ENCODE measurements at regions not wholly inside any gene's neighbourhood (a gene's known extent, or its start where the extent isn't known, plus 50 kb on each side); places are given as distances from the start of the nearest gene placed in this dataset.
"Not testable (repeated sequence)": the region's sequence is repeated elsewhere in the genome, so short reads cannot be mapped to it uniquely, and the experiment has no call there.

DNA sequence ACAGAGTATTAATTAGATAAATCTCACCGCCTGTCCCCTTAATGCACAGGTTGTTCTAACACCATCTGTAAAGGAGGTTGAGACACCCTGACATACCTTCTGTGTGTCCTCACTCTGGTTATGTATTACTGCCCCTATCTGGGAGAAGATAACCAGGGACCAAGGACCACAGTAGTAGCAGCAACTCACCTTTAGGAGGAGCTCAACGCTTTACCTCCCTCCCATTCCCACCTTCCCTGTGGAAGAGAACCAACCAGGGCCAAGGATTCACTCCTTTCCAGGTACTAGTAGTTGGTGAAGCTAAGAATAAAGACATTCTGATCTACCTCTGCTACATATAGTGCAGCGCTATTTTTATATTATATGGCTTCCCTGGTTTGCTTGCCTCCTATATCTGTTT lies 232.6 kb downstream of the MEX3B start:
- DNase-seq, result no peak

DNA sequence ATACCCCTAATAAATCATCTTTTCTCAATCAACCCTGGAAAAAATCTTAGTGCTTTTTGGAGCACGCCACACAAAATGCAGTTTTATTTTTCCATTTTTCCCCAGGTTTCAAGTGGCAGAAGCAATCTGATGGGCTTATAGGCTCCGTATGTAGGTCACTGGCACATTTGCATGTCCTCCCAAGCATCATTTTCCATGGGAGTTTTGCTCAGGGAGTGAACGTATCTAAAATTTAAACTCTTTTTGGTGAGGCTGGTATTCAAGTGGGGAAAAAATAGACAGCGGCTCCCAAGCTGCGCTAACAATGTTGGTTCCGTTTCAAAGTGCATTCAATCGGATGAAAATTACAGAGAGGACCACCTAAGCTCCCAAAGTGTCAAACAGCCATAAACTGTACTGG lies 233.4 kb downstream of the MEX3B start:
- DNase-seq, result no peak

DNA sequence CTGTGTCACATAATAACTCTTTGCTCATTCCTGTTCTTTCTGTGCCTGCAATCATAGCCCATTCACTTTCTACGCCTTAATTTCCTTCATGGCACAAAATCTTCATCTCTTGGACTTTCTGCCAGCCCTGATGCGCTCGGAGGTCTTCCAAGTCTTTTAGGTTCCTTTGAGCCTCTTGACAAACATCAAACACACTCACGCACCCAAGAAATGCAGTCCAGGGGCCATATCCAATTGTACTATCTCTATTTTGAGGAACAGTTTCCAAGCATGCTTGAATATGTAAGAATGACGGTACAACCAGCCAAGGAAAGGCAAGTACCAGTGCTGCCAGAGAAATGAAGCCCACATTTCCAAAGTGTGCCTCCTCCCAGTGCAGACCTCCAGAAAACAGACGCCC lies 234.1 kb downstream of the MEX3B start:
- no peak for DNase-seq

DNA sequence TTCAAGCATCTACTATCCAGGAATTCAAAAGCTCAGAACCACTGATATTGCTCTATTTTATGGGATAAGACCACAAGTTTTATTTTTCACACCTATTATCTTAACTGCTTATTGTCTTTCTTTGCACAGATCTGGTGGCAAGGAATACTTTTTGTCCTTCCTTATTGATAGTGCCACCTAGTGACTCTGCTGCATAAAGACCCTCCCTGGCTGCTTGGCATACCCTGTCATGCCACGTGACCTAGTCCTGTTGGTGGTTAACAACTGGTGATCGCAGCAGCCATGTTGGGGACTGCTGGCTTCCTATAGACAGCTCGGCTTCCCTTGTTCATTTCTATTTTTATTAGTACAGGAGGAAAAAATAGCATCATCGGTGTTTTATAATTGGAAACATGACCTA lies 236.3 kb downstream of the MEX3B start:
- DNase-seq, result peak; percentile 62

DNA sequence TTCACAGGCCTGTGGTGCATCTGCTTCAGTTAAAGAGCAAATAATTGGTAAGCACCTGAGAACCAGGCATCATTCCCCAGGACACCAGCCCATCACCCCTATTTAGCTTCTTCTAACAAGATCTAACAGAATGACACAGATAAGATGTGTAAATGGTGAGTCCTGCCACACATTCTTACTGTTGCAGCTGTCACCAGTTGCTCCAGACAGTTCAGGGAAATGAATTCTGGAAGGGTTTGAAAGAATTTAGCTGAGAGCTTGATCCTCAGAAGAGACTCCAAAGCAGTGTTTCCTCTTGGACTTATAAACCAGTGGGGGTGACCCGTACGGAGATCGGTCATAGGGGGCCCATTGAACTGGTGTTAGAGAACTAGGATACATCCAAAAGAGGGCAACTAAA lies 238.0 kb downstream of the MEX3B start:
- DNase-seq, result no peak

DNA sequence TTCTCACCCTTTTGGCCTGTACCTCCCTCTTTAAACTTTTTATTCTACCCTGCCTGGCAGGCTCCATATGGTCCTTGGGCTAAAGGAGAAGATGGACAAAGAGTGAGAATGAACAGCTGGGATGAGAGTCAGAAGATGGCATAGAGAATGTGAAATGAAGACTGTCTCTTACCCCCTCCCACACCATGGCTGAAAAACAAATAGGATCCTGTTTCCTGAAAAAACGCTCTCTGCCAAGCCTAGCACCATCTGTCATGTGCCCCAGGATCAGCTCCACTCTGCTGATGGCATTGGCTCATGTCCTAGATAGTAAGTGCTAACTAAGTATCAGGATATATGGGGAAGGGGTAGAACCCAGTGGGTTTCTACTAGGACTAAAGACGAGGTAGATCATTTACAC lies 238.6 kb downstream of the MEX3B start:
- DNase-seq, result no peak

DNA sequence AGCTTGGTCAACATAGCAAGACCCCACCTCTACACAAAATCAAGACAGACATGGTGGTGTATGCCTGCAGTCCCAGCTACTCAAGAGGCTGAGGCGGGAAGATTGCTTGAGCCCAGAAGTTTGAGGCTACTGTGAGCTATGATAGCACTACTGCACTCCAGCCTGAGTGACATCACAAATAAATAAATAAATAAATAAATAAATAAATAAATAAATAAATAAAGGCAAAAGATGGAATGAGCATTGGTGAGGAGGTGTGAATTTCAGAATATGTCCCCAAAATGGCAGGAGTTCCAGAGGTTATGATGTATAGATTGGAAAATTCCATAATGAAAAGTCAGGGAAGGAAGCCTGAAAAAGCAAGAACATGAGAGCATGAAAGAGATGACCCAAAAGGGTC lies 249.9 kb downstream of the MEX3B start:
- no peak for DNase-seq

DNA sequence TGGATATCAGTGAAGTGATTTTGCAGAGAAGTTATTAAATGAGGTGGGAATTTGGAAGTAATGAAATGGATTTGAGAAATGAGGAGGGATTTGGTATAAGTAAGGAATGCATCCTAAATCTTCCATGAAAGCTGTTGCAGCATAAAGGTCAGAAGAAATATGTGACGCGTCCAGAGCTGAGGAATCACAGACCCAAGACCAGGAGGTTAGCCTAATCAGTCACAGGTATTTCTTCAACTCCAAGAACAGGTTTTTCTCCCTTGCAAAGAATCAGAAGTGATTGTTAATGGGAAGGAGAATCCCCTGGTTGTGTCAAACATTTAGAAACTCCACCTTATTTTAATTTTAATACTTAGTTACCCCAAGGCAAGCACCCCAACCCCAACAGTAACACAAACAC lies 253.2 kb downstream of the MEX3B start:
- DNase-seq, result no peak

DNA sequence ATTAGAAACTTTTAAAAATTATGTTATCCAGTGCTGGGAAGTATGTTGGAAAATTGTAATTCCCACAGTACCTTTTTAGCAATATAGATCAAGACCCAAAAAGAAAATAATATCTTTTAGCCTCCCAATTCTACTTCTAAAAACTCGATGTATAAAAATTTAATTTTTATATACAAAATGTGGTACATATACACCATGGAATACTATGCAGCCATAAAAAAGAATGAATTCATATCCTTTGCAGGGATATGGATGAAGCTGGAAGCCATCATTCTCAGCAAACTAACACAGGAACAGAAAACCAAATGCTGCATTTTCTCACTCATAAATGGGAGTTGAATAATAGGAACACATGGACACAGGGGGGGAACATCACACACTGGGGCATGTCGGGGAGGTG lies 254.5 kb downstream of the MEX3B start:
- not testable (repeated sequence) for DNase-seq

DNA sequence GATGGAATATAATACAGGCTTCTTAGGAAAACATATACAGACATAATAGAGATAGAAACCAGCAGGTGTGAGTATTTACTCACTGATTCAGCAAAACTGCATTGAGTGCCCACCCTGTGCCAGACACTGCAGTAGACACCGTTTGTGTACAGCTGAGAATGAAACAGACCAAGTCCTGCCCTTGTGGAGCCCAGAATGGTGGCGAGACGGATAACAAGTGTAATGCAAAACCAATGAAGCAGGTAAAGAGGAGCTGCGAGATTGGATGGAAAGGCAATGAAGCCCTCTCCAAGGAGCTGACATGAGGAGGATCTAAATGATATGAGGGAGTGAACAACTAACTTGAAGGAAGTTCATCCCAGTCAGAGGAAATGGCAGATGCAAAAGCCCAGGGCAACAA lies 256.4 kb downstream of the MEX3B start:
- DNase-seq, result no peak

DNA sequence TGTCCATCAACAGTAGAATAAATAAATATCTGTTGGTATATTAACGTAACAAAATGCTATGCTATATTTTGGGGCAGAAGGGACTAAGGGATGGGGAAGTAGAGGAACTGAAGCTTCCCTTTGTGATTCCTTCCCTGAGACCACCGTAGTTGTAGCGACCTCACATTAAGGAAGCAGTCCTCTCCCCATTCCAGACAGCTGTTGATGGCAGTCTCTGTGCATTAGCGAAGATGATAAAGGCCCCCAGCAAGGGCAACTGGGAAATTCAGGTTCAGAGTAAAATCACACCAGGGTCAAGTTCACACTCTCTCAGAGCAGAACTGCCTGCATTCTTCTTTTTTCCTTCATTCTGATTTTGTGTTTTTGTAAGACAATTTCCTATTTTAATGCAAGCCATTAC lies 259.0 kb downstream of the MEX3B start:
- no peak for DNase-seq

DNA sequence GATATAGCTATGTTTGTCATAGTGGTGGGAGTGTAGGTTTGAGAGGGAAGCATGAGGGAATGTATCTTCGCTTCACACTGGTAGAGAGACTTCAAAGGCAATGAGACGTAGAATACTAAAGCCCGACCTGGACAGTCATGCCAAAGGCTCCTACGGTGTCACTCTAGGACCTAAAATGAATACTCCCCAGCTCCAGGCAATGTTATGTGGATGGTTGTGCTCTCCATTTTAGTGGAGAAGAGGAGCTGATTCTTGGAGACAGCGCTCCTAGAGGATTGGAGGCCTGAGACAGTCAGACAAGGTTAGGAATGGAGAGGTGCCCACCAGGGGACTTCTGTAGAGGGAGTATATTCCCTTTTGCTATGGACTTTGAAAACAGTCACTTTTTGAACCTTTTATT lies 260.1 kb downstream of the MEX3B start:
- DNase-seq, result no peak

DNA sequence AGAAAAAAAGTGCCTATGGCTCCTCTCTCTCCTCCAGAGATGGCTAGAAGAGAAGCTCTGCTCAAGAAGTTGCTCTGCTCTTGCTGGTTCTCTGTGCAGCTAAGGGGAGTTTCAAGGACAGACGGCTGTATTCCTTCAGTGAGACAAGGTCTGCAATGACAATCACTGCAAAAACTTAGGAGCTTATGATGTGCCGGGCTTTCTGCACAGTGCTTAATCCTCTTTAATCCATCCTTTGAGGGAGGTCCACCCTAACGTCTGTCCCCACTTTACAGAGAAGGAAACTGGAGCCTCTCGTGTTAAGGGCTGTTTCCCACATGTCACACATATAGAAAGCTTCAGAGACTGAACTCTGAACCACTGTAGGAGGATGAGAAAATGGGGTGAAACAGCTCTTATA lies 260.6 kb downstream of the MEX3B start:
- no peak for DNase-seq

DNA sequence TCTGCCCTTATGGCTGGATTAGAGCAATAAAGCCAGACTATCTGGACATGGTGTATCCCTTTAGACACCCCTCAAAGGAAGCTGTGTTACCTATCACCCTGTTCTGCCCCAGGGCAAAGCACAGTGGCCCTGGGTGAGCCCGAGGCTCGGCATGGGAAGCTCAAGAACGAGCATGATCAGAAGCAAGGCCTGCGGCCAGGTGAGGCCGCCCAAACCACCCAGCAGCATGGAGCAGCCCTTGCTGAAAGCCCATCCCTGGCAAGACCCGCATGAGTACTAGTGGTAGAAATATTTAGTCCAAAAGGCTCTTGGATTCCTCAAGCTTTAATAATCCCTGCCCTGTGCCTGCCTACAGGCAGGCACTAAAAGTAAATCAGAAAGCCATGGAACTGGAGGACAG lies 261.1 kb downstream of the MEX3B start:
- no peak for DNase-seq

DNA sequence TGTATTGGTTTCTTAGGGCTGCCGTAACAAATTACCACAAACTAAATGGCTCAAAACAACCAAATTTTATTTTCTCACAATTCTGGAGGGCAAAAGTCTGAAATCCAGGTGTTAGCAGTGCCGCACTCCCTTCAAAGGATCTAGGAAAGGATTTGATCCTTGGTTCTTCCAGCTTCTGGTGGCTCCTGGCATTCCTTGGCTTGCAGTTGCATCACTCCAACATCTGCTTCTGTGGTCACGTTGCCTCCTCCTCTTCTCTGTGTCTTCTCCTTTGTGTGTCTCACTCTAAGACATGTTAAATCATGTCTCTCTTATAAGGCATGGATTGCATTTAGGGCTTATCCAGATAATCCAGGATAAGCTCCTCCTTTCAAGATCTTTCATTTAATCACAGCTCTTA lies 262.2 kb downstream of the MEX3B start:
- no peak for DNase-seq

DNA sequence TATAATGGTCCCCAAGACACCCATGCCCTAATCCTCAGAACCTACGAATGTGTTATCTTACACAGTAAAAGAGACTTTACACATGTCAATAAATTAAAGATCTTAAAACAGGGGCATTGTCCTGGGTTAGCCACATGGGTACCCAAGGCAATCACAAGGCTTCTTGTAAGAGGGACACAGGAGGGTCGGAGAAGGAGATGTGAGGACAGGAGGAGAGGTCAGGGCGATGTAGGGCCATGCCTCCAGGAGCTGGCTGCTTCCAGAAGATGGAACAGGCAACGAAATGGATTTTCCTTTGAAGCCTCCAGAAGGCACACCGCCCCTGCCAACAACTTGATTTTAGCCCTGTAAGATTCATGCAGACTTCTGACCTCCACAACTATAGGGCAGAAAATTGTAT lies 262.7 kb downstream of the MEX3B start:
- DNase-seq, result no peak

DNA sequence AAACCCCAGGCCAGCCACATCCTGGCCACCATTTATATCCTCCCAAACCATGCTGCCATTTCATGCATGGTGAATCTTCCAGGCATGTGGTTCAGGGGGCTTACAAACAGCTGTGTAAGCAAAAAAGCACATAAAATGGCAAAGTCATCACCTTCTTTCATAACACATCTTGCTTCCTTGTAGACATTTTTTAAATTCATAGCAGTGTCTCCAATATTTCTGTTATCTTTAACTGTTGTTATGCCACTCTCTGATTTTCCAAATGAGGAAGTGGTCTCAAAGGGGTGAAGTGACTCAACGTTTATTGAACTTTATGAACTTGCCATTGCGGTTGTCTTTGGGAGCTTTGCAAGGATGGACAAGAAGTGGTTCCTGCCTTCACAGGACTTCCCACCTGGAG lies 264.4 kb downstream of the MEX3B start:
- DNase-seq, result no peak

DNA sequence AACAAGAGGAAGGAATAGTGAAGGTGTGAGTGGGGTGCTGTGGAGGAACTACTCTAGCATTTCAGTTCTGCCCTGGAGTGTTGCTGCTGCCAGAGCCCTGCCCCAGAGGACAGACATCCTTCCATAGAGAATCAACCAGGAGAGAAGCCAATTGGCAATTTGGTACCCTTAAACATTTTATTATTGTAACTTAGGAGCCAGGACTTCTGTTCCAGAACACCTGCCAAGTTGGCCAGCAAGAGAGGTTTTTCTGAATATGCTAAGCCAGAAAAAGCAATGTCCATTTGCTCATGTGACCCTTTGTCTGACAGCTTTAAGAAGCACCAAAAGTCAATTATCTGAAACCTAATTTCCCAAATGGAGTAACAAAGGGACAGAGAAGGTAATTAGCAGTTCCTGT lies 264.9 kb downstream of the MEX3B start:
- no peak for DNase-seq

DNA sequence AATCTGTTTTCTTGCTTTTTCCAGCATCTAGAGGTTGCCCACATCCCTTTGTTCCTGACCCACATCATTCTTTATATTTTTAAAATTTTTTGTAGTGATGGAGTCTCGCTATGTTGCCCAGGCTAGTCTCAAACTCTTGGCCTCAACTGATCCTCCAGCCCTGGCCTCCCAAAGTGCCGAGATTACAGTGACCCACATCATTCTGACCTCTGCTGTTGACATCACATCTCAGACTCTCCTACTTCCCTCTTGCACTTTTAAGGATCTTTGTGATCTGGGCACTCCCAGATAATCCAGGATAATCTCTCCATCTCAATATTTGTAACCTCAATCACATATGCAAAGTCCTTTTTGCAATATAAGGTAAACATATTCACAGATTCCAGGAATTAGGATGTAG lies 266.6 kb downstream of the MEX3B start:
- no peak for DNase-seq

DNA sequence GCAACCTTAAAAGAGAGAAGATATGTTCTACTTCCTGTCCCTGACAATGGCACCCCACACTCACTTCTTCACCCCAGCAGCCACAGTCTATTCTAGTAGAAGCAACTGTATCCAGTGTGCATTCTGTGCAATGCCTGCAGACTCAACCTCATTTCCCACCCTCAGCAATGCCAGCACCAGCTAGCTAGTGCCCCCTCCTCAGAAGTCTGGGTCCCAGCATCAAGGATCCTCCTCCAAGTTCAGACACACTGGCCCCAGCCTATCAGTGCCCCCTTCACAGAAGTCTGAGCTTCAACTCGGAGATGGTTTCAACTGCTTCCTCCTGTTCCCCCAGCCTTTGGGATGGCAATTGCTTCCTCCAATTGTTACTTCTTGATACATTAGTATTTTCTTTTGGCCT lies 268.3 kb downstream of the MEX3B start:
- no peak for DNase-seq

DNA sequence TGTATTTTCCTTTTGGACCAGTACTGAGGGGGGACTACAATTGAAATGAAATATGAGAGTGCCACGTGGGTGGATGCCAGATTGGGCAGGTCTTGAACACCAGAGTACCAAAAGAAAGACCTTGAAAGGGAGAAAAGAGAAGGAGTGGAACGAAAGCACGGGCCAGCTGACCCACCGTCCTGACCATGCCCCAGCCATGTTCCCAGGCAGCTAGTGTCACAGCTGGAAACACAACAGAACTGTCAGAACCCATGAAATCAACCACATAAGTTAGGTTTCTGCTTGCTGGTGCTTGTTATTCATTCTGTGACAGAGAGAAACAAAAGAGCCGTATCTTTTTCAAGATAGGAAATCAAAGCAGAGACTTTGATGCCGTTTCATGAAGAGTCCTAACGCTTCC lies 268.8 kb downstream of the MEX3B start:
- no peak for DNase-seq

DNA sequence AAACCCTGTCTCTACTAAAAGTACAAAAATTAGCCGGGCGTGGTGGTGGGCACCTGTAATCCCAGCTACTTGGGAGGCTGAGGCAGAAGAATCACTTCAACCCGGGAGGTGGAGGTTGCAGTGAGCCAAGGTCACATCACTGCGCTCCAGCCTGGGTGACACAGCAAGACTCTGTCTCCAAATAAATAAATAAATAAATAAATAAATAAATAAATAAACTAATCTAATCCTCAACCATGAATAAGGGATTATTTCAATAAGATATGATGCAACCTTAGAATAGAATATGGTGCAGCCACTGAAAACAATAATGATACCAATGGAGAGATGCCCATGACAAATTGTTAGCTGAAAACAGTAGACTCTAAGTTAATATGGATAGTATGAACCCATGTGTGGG lies 270.0 kb downstream of the MEX3B start:
- DNase-seq, result not testable (repeated sequence)

DNA sequence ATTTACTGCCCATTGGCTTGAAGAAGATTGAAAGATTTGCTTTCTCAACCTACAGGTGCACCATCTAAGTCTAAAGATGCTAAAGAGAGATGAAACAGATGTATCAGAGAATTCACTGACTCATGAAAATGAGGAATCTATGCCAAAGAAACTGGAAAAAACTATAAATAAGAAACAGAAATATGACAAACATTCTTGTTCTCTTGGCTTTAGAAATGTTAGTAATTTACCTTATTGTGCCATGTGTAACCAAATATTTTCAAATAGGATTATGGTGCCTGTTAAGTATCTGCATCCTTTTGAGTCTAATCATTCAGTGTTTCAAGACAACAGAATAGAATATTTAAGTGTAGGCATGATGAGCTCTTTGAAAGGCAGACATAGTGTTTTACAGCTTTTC lies 271.5 kb downstream of the MEX3B start:
- no peak for DNase-seq

DNA sequence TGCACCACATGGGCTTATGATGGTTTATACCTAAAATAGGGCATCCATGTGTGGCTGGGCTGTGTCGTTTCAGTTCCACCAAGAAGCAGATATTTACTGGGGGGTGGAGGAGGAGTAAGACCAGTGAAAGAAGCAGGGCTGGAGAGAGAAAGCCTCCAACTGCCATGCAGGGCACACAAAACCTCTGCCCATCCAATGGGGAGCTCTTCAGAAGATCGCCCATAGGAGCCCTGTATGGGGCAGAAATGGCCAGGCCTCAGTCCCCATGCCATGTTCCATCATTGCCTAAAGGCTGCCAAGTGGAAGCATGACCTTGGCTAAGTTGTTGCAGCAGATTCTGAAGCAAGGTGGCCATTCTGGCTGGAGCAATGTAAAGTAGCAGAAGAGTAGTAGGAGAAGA lies 277.0 kb downstream of the MEX3B start:
- no peak for DNase-seq

DNA sequence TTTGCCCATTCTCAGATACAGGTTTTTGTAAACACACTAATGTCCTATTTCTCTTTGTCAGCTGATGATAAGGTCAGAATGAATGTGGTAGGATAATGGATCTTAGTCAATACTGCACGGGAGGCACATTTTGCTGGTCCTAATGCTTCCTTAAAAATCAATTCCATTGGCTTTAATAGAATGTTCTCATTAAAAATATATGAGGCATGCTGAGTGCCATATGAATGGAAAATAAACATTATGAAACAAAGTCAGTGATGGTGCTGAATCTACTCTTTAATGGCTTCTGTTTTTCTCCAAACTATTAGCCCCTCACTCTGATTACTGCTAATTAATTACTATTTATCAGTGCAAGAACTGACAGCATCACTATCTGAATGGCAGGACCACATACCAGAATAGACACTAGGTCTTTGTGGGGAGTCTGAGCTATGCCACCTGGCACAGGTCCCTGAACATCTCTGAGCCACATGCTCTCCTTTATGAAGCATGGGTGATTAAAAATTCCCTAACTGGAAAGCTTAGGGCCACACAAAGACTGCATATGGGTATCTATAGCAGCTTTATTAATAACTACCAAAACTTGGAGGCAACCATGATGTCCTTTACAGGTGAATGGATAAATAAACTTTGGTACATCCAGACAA lies 278.9 kb downstream of the MEX3B start:
- DNase-seq, result no peak

DNA sequence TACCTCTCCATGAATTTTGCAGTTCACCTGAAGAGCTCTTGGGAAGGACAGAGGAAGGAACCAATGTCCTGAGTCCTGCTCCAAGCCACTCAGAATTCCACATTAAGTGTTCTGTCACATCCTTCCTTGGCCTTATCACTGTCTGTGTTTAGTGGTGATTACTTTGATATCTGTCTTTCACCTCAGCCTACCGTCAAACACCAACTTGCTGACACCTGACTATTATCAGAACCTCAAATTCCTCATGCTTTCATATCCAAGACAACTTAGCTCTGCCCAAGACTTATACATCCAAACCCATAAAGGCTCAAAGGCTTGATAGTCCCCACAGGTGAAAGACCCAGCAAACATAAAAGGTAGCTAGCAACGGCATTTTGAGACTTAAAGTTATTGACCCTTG lies 280.0 kb downstream of the MEX3B start:
- DNase-seq, result no peak

Data from RPMI8226 (cell line).